ENCODE measurements at regions not wholly inside any gene's neighbourhood (a gene's known extent, or its start where the extent isn't known, plus 50 kb on each side); places are given as distances from the start of the nearest gene placed in this dataset.

DNA sequence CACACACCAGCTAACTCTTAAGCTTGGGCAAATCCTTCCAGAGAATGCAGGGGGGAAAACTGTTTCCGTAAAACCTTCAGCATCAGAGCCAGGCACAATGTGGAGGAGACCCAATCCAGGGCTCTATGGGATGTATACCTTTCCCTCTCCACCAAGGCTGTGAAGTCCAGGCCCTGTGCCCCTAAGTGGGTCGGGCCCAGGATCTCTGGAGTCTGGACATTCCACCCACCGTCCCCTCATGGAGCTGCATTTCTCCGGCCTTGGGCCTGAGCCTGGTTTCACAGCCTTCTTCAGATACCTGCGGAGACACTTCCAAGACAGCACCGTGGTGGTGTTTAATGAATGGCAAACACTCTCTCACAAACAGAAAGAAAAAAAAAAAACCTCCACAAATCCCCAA lies 186.2 kb downstream of the URI1 start:
- no peak for TF ChIP-seq CTCF (IDR thresholded peaks at IDR 0.05; ENCODE audit: control insufficient read depth, insufficient read depth, low read depth, low read length, missing control alignments)
- no peak for DNase-seq (ENCODE audit: low read depth)
- no peak overlapping the region for H3K4me3 ChIP-seq (ENCODE audit: control insufficient read depth, low read depth, low read length)

DNA sequence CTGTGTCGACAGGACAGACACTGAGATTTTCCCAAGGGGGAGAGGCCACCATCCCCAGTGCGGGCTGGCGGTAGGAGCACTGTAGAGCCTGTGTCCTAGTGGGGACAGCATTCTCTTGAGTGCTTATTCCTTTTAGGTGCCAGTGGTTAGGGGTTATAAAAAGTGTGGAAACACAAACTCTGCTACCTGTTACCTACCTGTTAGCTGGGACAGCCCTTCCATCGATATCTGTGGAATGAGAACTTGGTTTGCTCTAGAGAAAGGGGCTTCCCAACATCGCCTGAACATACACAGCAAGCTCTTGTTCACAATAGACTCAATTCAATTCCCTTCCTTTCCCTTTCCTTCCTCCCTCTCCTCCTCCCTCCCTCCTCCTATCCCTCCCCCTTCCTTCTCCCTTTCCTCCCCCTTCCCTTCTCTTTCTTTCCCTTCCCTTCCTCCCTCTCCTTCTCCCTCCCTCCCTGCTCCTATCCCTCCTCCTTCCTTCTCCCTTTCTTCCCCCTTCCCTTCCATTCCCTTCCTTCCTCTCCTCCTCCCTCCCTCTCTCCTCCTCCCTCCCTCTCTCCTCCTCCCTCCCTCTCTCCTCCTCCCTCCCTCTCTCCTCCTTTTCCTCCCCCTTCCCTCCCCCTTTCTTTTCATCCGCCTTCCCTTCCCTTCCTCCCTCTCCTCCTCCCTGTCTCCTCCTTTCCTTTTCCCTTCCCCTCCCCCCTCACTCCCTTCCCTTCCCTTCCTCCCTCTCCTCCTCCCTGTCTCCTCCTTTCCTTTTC lies 188.5 kb downstream of the URI1 start:
- no peak for DNase-seq (ENCODE audit: low read depth)
- no peak for TF ChIP-seq CTCF (IDR thresholded peaks at IDR 0.05; ENCODE audit: control insufficient read depth, insufficient read depth, low read depth, low read length, missing control alignments)
- no peak overlapping the region for H3K4me3 ChIP-seq (ENCODE audit: control insufficient read depth, low read depth, low read length)

DNA sequence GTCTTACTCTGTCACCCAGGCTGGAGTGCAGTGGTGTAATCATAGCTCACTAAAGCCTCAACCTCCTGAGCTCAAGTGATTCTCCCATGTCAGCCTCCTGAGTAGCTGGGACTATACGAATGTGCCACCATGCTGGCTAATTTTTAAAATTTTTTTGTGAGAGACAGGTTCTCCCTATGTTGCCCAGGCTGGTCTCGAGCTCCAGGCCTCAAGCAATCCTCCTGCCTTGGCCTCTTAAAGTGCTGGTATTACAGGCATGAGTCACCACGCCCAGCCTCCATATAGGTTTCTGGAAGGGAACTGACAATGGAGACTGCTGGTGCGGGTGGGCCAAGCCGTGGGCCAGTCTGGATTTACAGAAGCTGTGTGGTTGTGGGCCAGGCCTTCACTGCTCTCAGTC lies 189.2 kb downstream of the URI1 start:
- TF ChIP-seq CTCF (IDR thresholded peaks at IDR 0.05; ENCODE audit: control insufficient read depth, insufficient read depth, low read depth, low read length, missing control alignments) = no peak
- no peak overlapping the region for H3K4me3 ChIP-seq (ENCODE audit: control insufficient read depth, low read depth, low read length)
- DNase-seq (ENCODE audit: low read depth) = no peak

DNA sequence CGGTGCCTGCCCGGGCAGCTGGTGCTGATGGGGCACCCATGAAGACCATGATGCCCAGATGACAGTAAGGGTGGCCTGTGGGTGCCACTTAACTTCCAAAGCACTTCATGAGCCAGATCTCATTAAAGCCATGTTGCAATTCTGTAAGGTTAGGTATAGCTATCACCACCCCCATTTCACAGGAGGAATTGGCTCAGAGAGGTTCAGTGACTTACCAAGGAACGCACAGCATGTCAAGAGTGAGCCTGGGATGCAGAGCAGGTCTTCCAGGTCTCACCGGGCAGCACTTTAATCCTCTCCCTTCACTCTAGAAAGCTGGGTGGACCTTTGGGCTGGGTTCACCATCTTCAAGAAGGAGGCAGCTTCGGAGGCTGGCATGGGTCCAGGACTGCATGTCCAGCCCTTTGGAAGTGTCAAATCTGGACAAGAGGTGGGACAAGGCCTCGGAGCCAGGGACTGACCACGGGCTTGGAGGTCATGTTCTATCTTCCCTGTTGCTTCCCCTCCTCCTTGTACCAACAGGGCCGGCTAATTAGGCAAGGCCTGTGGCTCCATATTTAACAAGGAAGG lies 189.8 kb downstream of the URI1 start:
- no peak for DNase-seq (ENCODE audit: low read depth)
- TF ChIP-seq CTCF (IDR thresholded peaks at IDR 0.05; ENCODE audit: control insufficient read depth, insufficient read depth, low read depth, low read length, missing control alignments) = no peak
- H3K4me3 ChIP-seq (ENCODE audit: control insufficient read depth, low read depth, low read length) = no peak overlapping the region

DNA sequence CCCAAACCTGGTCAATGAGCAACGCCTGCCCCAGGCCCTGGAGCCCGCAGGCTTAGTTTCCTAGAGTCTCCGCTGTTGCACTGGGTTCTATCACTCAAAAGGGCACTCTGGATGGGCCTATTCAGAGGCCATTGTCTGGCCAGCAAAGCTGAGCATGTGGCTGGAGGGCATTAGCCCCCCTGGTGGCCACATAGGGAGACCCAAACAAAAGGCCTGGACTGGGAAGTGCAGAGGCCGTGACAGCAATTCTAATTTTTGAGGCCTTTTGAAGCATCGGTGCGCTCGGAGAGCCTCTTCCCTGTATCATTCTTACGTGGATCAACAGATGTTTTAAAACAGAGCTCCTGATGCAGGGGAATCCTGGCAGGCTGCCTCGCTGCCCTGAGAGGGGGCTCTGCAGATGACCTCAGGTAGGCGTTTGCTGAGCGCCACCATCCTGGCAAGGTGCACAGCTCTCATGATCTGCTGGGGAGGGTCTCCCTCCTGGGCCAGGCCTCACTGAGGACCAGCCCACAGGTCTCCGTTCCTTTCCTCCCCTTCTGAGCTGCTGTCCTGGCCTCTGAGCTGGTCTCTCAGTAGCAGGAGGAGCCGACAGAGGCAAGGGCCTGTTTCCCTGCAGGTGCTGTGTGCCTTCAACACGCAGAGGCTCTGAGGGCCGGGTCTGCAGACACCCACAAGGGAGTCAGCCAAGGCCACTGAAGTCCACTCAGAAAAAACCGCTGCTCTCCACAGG lies 190.5 kb downstream of the URI1 start:
- TF ChIP-seq CTCF (IDR thresholded peaks at IDR 0.05; ENCODE audit: control insufficient read depth, insufficient read depth, low read depth, low read length, missing control alignments) = no peak
- H3K4me3 ChIP-seq (ENCODE audit: control insufficient read depth, low read depth, low read length) = no peak overlapping the region
- no peak for DNase-seq (ENCODE audit: low read depth)

GRCh38 chr19:30133803-30134202 lies 191.8 kb downstream of the URI1 start:
- H3K4me3 ChIP-seq (ENCODE audit: control insufficient read depth, low read depth, low read length) = no peak overlapping the region
- no peak for DNase-seq (ENCODE audit: low read depth)
- TF ChIP-seq CTCF (IDR thresholded peaks at IDR 0.05; ENCODE audit: control insufficient read depth, insufficient read depth, low read depth, low read length, missing control alignments) = no peak
